GM10266 (cell line): ENCODE measurements at regions not wholly inside any gene's neighbourhood (a gene's known extent, or its start where the extent isn't known, plus 50 kb on each side); places are given as distances from the start of the nearest gene placed in this dataset.
A peak's percentile ranks its signal among the peaks of the same experiment; 100 is the strongest.

Experiments
- DNase-seq: peaks from one replicate; pipeline ENCODE4 v3.0.0; 2012; ENCODE audit errors: extremely low spot score
- TF ChIP-seq, protein P1 (sequence below): IDR thresholded peaks from 2 replicates; pipeline ENCODE4 v1.5.1; 2012; ENCODE audit warnings: mild to moderate bottlenecking, low read depth; ENCODE audit not compliant: control insufficient read depth, insufficient read depth; ENCODE audit errors: missing control alignments

DNA sequence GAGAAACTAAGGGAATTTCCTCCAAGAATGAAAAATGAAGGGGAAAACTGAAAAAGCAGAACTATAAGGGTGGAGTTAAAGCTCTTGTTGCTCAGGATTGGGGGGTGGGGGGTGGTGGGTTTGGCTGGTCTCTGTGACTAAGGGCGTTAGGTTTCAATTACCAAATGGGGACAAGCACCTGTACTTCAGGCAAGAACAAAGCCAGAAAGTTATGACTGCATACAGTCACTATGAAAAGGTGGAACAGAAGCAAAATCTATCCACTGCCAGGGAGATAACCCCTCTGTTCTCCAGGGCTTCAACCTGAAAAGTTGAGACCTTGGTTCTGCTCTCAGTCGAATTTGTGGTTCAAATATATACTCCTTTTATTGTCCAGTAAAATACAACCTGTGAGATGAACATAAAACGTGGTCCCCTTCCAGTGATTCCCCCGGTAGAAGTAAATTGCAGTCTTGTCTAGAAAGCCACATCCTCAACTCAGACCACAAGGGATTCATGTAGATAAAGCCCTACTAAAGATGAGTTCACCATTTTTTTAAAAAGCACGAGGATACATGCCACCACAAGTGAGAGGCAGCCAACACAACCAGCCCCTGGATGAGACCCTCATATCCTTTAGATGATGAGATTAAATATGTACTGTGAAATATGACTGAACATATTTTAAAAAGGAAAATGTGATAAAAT, 257.1 kb upstream of the RPS6KA3 start:
- DNase-seq, result no peak
- TF ChIP-seq, protein P1, sequence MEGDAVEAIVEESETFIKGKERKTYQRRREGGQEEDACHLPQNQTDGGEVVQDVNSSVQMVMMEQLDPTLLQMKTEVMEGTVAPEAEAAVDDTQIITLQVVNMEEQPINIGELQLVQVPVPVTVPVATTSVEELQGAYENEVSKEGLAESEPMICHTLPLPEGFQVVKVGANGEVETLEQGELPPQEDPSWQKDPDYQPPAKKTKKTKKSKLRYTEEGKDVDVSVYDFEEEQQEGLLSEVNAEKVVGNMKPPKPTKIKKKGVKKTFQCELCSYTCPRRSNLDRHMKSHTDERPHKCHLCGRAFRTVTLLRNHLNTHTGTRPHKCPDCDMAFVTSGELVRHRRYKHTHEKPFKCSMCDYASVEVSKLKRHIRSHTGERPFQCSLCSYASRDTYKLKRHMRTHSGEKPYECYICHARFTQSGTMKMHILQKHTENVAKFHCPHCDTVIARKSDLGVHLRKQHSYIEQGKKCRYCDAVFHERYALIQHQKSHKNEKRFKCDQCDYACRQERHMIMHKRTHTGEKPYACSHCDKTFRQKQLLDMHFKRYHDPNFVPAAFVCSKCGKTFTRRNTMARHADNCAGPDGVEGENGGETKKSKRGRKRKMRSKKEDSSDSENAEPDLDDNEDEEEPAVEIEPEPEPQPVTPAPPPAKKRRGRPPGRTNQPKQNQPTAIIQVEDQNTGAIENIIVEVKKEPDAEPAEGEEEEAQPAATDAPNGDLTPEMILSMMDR, result no peak

DNA sequence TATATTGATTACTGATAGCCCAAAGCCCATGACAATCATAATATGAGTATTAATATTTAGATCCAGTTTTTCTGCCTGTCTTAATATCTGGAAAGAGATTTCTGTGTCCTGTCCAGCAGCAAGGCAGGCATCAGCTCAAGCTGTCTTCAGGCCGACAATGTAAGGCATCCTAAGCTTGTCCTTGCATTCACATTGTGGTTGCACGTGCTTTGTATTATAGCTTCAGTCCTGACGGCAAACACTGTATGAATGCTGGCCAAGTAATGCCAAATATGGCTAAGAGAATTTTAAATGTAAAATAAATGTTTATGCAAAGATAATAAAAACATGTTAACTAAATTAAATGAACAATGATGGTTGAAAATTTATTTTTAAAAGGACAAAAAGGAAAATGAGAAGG, 255.7 kb upstream of the RPS6KA3 start:
- TF ChIP-seq, protein P1, result no peak
- DNase-seq, result no peak

DNA sequence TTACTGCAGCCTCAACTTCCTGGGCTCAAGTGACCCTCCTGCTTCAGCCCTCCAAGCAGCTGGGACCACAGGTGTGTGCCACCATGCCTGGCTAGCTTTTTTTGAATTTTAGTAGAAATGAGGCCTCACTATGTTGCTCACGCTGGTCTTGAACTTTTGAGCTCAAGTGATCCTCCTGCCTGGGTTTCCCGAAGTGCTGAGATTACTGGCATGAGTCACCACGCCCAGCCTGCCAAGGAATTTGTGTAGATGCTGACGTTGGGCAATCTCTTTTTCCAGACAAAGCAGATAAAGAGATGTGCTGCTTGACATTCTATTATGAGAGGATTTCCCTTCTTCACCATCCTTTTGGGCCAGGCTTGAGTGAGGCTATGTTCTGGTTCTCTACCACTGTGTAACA, 254.5 kb upstream of the RPS6KA3 start:
- DNase-seq, result no peak
- TF ChIP-seq, protein P1, result no peak

DNA sequence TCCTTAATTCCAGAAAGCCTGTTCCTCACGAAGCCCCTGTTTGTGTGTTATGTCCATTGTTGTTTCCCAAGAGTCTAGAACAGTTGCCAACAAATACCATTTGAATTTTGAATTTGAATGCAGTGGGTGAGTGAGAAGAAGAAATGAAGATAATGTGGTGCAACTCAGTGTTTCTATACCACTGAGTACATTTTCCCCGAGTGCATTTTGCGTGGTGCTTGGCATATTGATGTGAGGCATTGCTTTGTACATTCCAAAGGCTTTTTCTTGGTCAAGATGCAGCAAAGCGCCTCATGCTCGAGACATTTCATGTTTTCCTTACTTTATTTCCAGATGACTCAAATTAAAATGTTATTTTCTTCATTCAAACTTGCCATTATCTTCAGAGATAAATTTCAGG, 253.1 kb upstream of the RPS6KA3 start:
- no peak for DNase-seq
- TF ChIP-seq, protein P1, result no peak

DNA sequence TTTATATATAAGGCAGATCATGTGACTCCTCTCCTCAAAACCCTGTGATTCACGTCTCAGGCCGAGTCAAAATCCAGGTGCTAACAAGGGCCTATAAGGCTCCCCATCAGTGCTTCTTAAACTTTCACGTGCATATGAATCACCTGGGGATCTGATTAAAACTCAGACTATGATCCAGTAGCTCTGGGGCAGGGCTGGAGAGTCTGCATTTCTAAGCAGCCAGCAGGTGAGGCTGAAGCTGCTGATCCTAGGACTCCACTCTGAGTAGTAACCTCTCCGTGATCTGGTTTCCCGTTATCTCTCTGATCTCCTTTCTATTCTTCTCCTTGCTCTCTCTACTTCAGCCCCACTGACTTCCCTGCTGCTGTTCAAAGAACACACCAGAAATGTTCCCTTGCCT, 252.4 kb upstream of the RPS6KA3 start:
- TF ChIP-seq, protein P1, result no peak
- no peak for DNase-seq

DNA sequence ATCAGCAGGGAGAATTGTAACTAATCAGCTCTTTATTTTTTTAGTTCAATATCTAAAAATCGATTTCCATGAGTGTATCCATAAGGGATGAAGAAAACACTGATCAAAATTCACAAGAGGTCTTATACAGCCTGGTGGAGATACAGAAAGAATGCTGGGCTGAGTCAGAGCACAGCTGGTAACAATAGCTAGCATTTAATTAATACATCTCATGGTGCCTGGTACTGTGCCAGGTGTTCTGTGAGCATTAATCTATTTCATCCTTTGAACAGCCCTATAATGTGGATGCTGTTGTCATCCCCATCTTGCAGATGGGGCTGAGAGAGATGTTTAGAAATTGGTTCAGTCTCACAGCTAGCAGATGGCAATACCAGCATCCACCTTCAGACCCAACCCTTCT, 250.9 kb upstream of the RPS6KA3 start:
- DNase-seq, result no peak
- TF ChIP-seq, protein P1, result no peak

DNA sequence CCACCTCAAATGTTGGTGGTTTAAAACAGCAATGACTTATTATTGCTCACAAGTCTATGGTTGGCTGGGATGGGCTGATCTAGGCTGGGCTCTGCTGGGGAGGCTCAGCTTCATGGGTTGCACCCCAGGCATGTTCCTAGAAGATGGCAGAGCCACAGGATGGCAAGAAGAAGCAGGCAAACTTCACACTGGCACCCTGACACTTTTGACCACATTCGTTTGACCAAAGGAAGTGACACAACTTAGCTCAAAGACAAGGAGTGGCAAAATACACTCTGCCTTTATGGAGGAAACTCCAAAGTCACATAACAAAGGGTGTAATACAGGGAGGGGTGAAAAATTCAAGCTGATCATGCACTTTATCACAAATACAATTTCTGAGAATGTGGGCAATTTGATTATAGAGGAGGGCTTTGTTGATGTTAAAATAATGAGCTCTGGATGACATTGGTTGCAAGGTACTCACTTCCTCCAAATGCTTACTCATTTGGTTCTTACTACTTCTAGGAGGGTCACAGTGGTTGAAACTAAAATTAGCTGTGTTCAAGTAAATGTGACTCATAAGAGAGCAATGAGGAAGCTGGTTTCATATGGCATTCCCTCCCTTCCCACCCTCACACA, 249.2 kb upstream of the RPS6KA3 start:
- DNase-seq, result peak; percentile 30
- TF ChIP-seq, protein P1, result no peak
